ENCODE measurements at regions not wholly inside any gene's neighbourhood (a gene's known extent, or its start where the extent isn't known, plus 50 kb on each side); places are given as distances from the start of the nearest gene placed in this dataset.

GRCh38 chr1:5427026-5427613 lies 565.1 kb downstream of the NPHP4 start:
- no peak overlapping the region for H2AFZ ChIP-seq (ENCODE audit: low read length)
- no peaks in the 10 kb centered on the region for H3K4me1 ChIP-seq (ENCODE audit: control insufficient read depth, extremely low read depth, insufficient read depth, low read length)
- H3K79me2 ChIP-seq (ENCODE audit: control insufficient read depth, insufficient read depth, low read length), result no peaks in the 10 kb centered on the region
- TF ChIP-seq CTCF (conservative IDR thresholded peaks at IDR 0.05 in 1 of 2, IDR thresholded peaks at IDR 0.05 in 1 of 2; ENCODE audit: low read depth in 1 of 2, low read length in 2 of 2) (no peak), EZH2 (IDR thresholded peaks at IDR 0.05; ENCODE audit: low read length, missing control alignments) (no peak)
- H3K4me2 ChIP-seq (ENCODE audit: extremely low read depth, insufficient read depth, low read length), result no peak overlapping the region
- H3K27me3 ChIP-seq (ENCODE audit: control insufficient read depth, insufficient read depth, low read length), result no peaks in the 10 kb centered on the region
- no peaks in the 10 kb centered on the region for H3K9me3 ChIP-seq (ENCODE audit: control insufficient read depth, insufficient read depth, low read depth, low read length)
- H3K4me3 ChIP-seq (replicated peaks in 1 of 4; ENCODE audit: control extremely low read depth in 1 of 4, insufficient read depth in 1 of 4, low read depth in 3 of 4, low read length in 4 of 4), result no peak overlapping the region
- H3K27ac ChIP-seq (ENCODE audit: insufficient read depth, low read length), result no peak overlapping the region
- no peaks in the 10 kb centered on the region for H3K36me3 ChIP-seq (ENCODE audit: control insufficient read depth, insufficient read depth, low read length)
- H3K9ac ChIP-seq (ENCODE audit: insufficient read depth, low read length), result no peak overlapping the region
- H4K20me1 ChIP-seq (ENCODE audit: control insufficient read depth, extremely low read depth, insufficient read depth, low read length), result no peaks in the 10 kb centered on the region
- no peak for DNase-seq (ENCODE audit: low read depth in 2 of 2)

- H3K27me3 ChIP-seq (ENCODE audit: control insufficient read depth, insufficient read depth, low read length), result no peaks in the 10 kb centered on the region
- H2AFZ ChIP-seq (ENCODE audit: low read length), result no peak overlapping the region
- no peaks in the 10 kb centered on the region for H3K79me2 ChIP-seq (ENCODE audit: control insufficient read depth, insufficient read depth, low read length)
- H3K27ac ChIP-seq (ENCODE audit: insufficient read depth, low read length), result no peak overlapping the region
- H3K4me3 ChIP-seq (replicated peaks in 1 of 4; ENCODE audit: control extremely low read depth in 1 of 4, insufficient read depth in 1 of 4, low read depth in 3 of 4, low read length in 4 of 4), result no peak overlapping the region
- H3K4me1 ChIP-seq (ENCODE audit: control insufficient read depth, extremely low read depth, insufficient read depth, low read length), result no peaks in the 10 kb centered on the region
- no peak for TF ChIP-seq CTCF (conservative IDR thresholded peaks at IDR 0.05 in 1 of 2, IDR thresholded peaks at IDR 0.05 in 1 of 2; ENCODE audit: low read depth in 1 of 2, low read length in 2 of 2)
- TF ChIP-seq EZH2 (IDR thresholded peaks at IDR 0.05; ENCODE audit: low read length, missing control alignments), result no peak
- DNase-seq (ENCODE audit: low read depth in 2 of 2), result no peak
- H4K20me1 ChIP-seq (ENCODE audit: control insufficient read depth, extremely low read depth, insufficient read depth, low read length), result no peaks in the 10 kb centered on the region
- H3K9me3 ChIP-seq (ENCODE audit: control insufficient read depth, insufficient read depth, low read depth, low read length), result no peaks in the 10 kb centered on the region
- H3K4me2 ChIP-seq (ENCODE audit: extremely low read depth, insufficient read depth, low read length), result no peak overlapping the region
- H3K36me3 ChIP-seq (ENCODE audit: control insufficient read depth, insufficient read depth, low read length), result no peaks in the 10 kb centered on the region
- H3K9ac ChIP-seq (ENCODE audit: insufficient read depth, low read length), result no peak overlapping the region
Measured at GRCh38 chr1:5424802-5425703, 567.2 kb downstream of the NPHP4 start.

GRCh38 chr1:5423109-5423508 lies 569.1 kb downstream of the NPHP4 start:
- Histone ChIP-seq H2AFZ (ENCODE audit: low read length) (no peak overlapping the region), H3K4me2 (ENCODE audit: extremely low read depth, insufficient read depth, low read length) (no peak overlapping the region), H3K27me3 (ENCODE audit: control insufficient read depth, insufficient read depth, low read length) (no peaks in the 10 kb centered on the region), H3K27ac (ENCODE audit: insufficient read depth, low read length) (no peak overlapping the region), H3K36me3 (ENCODE audit: control insufficient read depth, insufficient read depth, low read length) (no peaks in the 10 kb centered on the region), H3K79me2 (ENCODE audit: control insufficient read depth, insufficient read depth, low read length) (no peaks in the 10 kb centered on the region), H3K4me3 (replicated peaks in 1 of 4; ENCODE audit: control extremely low read depth in 1 of 4, insufficient read depth in 1 of 4, low read depth in 3 of 4, low read length in 4 of 4) (no peak overlapping the region), H3K9me3 (ENCODE audit: control insufficient read depth, insufficient read depth, low read depth, low read length) (no peaks in the 10 kb centered on the region), H3K4me1 (ENCODE audit: control insufficient read depth, extremely low read depth, insufficient read depth, low read length) (no peaks in the 10 kb centered on the region), H3K9ac (ENCODE audit: insufficient read depth, low read length) (no peak overlapping the region), H4K20me1 (ENCODE audit: control insufficient read depth, extremely low read depth, insufficient read depth, low read length) (no peaks in the 10 kb centered on the region)
- TF ChIP-seq EZH2 (IDR thresholded peaks at IDR 0.05; ENCODE audit: low read length, missing control alignments) (no peak), CTCF (conservative IDR thresholded peaks at IDR 0.05 in 1 of 2, IDR thresholded peaks at IDR 0.05 in 1 of 2; ENCODE audit: low read depth in 1 of 2, low read length in 2 of 2) (no peak)
- DNase-seq (ENCODE audit: low read depth in 2 of 2), result no peak

All from fibroblast of lung (primary cell).